CD14-positive monocyte (primary cell): ENCODE measurements at regions not wholly inside any gene's neighbourhood (a gene's known extent, or its start where the extent isn't known, plus 50 kb on each side); places are given as distances from the start of the nearest gene placed in this dataset.
A peak's percentile ranks its signal among the peaks of the same experiment; 100 is the strongest.

Experiments
- DNase-seq, 3 donors: peaks; one replicate each; pipeline ENCODE4 v3.0.0-alpha.2; 2011 to 2022
- H2AFZ ChIP-seq: 2 replicates; pipeline ENCODE4 v1.6.0; 2012; ENCODE audit warnings: mild to moderate bottlenecking, low read depth, low read length, inconsistent platforms; ENCODE audit not compliant: insufficient read depth, poor library complexity, severe bottlenecking
- H3K27ac ChIP-seq, 2 donors: 1 replicate in 1 of 2; 2 replicates in 1 of 2; pipeline ENCODE4 v1.5.1; 2012 to 2013; ENCODE audit warnings: low read length in 2 of 2, control low read depth in 1 of 2, inconsistent platforms in 1 of 2, low read depth in 1 of 2, mild to moderate bottlenecking in 1 of 2
- H3K27me3 ChIP-seq, 2 donors: one replicate each; pipeline versions ENCODE4 v1.6.0 to v1.6.1; 2011 to 2013; ENCODE audit warnings: low read length in 2 of 2; ENCODE audit not compliant: control insufficient read depth in 2 of 2, insufficient read depth in 2 of 2
- H3K36me3 ChIP-seq, 2 donors: replicated peaks in 1 of 2; 1 replicate in 1 of 2; 2 replicates in 1 of 2; pipeline versions ENCODE4 v1.5.1 to v1.6.1; 2012 to 2013; ENCODE audit warnings: low read length in 2 of 2, control low read depth in 1 of 2, inconsistent platforms in 1 of 2, mild to moderate bottlenecking in 1 of 2; ENCODE audit not compliant: insufficient read depth in 2 of 2, control insufficient read depth in 1 of 2
- H3K4me1 ChIP-seq, 2 donors: 1 replicate in 1 of 2; 2 replicates in 1 of 2; pipeline versions ENCODE4 v1.5.1 to v1.6.1; 2012 to 2013; ENCODE audit warnings: low read length in 2 of 2, control low read depth in 1 of 2, inconsistent platforms in 1 of 2, mild to moderate bottlenecking in 1 of 2, moderate library complexity in 1 of 2; ENCODE audit not compliant: insufficient read depth in 2 of 2, control insufficient read depth in 1 of 2
- H3K4me2 ChIP-seq: replicated peaks from 2 replicates; pipeline ENCODE3; 2012; ENCODE audit warnings: low read length, moderate library complexity, mild to moderate bottlenecking; ENCODE audit not compliant: poor library complexity, severe bottlenecking; ENCODE audit errors: extremely low read depth
- H3K4me3 ChIP-seq, 3 experiments: fragments of 200-600 bp in 1 of 3; sonication (generic) in 1 of 3; replicated peaks in 1 of 3; 1 replicate in 2 of 3; 2 replicates in 1 of 3; pipeline ENCODE4 v1.5.1; 2011 to 2013; ENCODE audit warnings: low read length in 3 of 3, mild to moderate bottlenecking in 3 of 3, control low read depth in 2 of 3, low read depth in 2 of 3, inconsistent platforms in 1 of 3, moderate library complexity in 1 of 3
- H3K79me2 ChIP-seq: 2 replicates; pipeline ENCODE4 v1.6.0; 2012; ENCODE audit warnings: mild to moderate bottlenecking, control low read depth, inconsistent platforms, low read length, moderate library complexity; ENCODE audit not compliant: insufficient read depth
- H3K9ac ChIP-seq: 2 replicates; pipeline ENCODE4 v1.6.0; 2017; ENCODE audit warnings: low read length, mild to moderate bottlenecking; ENCODE audit not compliant: insufficient read depth, poor library complexity, severe bottlenecking
- H3K9me3 ChIP-seq, 2 donors: replicated peaks in 1 of 2; 1 replicate in 1 of 2; 2 replicates in 1 of 2; pipeline versions ENCODE4 v1.5.1 to v1.6.1; 2012 to 2013; ENCODE audit warnings: low read length in 2 of 2, control low read depth in 1 of 2; ENCODE audit not compliant: control insufficient read depth in 1 of 2, insufficient read depth in 1 of 2
- H4K20me1 ChIP-seq: 2 replicates; pipeline ENCODE4 v1.6.0; 2012; ENCODE audit warnings: mild to moderate bottlenecking, low read length, control low read depth, moderate library complexity; ENCODE audit not compliant: insufficient read depth
- H3K27ac Mint-ChIP-seq, 7 donors: one replicate each; pipeline ENCODE4 v1.8.0; 2020; ENCODE audit warnings: mild to moderate bottlenecking in 7 of 7, mixed read lengths in 7 of 7, moderate library complexity in 6 of 7, inconsistent platforms in 2 of 7
- H3K27me3 Mint-ChIP-seq, 3 donors: one replicate each; pipeline ENCODE4 v1.8.0; 2021 to 2022; ENCODE audit warnings: low read depth in 3 of 3, mild to moderate bottlenecking in 3 of 3, mixed read lengths in 3 of 3, moderate library complexity in 3 of 3, inconsistent platforms in 1 of 3
- H3K36me3 Mint-ChIP-seq, 2 donors: one replicate each; pipeline ENCODE4 v1.8.0; 2020; ENCODE audit warnings: mixed read lengths in 2 of 2, inconsistent platforms in 1 of 2, mild to moderate bottlenecking in 1 of 2
- H3K4me1 Mint-ChIP-seq: one replicate; pipeline ENCODE4 v1.8.0; 2020; ENCODE audit warnings: mild to moderate bottlenecking, mixed read lengths
- H3K4me3 Mint-ChIP-seq, 2 donors: one replicate each; pipeline ENCODE4 v1.8.0; 2020; ENCODE audit warnings: mild to moderate bottlenecking in 2 of 2, mixed read lengths in 2 of 2, moderate library complexity in 1 of 2
- H3K9me3 Mint-ChIP-seq, 7 donors: one replicate each; pipeline ENCODE4 v1.8.0; 2020 to 2022; ENCODE audit warnings: mixed read lengths in 7 of 7, mild to moderate bottlenecking in 6 of 7, moderate library complexity in 6 of 7, inconsistent platforms in 2 of 7
- WGBS: methylation state at CpG from one replicate; pipeline ENCODE4 v1.1.5; 2013; ENCODE audit warnings: missing lambda C conversion rate; ENCODE audit not compliant: insufficient coverage; 5-methylcytosine and 5-hydroxymethylcytosine counted together
- intact Hi-C, 2 donors: fragments of 100-400 bp; cut with micrococcal nuclease; formaldehyde crosslinking; loops; one replicate each; pipeline versions ENCODE4 v1.15.0 to v1.15.1; 2023
- TF ChIP-seq, protein P1 (sequence below): fragments of 200-600 bp; IDR thresholded peaks from one replicate; pipeline ENCODE4 v1.8.0; 2022; ENCODE audit warnings: antibody characterized with exemption, mild to moderate bottlenecking

DNA sequence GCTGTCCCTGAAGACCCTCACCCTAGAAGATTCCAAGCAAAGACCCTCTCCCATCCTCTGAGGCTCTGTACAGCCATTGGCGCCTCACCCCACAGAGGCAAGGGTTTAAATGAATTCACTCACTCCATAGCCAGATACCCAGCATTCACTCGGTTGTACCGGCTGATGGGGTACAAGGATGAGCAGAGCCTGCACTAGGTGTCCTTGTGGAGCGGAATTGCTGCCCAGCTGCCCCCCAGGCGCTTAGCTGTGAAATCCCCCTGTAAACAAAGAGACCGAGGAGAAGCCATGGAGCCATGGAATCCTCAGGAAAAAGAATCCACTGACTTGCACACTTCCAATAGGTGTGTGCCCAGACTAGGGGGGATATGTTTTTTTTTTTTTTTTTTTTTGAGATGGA lies 117.3 kb downstream of the SHANK2 start:
- no peaks in the 10 kb centered on the region for H3K9me3 ChIP-seq
- no peaks in the 10 kb centered on the region for H3K36me3 ChIP-seq
- no peaks in the 10 kb centered on the region for H4K20me1 ChIP-seq
- no peak overlapping the region for H3K27ac ChIP-seq
- no peak overlapping the region for H3K4me3 ChIP-seq
- no peaks in the 10 kb centered on the region for H3K79me2 ChIP-seq
- peak overlapping the region in 1 of 7 donors; percentile 27 for H3K27ac Mint-ChIP-seq
- peaks cover 0 to 2% (median 0%) of the 10 kb centered on the region in 3 donors for H3K27me3 Mint-ChIP-seq
- no peaks in the 10 kb centered on the region for H3K4me1 ChIP-seq
- no peaks in the 10 kb centered on the region for H3K27me3 ChIP-seq
- no peak overlapping the region for H3K9ac ChIP-seq
- 95% methylated on average over 3 of the region's 6 CpGs for WGBS
- TF ChIP-seq, protein P1, sequence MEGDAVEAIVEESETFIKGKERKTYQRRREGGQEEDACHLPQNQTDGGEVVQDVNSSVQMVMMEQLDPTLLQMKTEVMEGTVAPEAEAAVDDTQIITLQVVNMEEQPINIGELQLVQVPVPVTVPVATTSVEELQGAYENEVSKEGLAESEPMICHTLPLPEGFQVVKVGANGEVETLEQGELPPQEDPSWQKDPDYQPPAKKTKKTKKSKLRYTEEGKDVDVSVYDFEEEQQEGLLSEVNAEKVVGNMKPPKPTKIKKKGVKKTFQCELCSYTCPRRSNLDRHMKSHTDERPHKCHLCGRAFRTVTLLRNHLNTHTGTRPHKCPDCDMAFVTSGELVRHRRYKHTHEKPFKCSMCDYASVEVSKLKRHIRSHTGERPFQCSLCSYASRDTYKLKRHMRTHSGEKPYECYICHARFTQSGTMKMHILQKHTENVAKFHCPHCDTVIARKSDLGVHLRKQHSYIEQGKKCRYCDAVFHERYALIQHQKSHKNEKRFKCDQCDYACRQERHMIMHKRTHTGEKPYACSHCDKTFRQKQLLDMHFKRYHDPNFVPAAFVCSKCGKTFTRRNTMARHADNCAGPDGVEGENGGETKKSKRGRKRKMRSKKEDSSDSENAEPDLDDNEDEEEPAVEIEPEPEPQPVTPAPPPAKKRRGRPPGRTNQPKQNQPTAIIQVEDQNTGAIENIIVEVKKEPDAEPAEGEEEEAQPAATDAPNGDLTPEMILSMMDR, result no peak
- H3K4me3 Mint-ChIP-seq, result no peak overlapping the region
- intact Hi-C loops, result no loop called here
- H3K36me3 Mint-ChIP-seq, result no peaks in the 10 kb centered on the region
- H3K4me1 Mint-ChIP-seq, result no peaks in the 10 kb centered on the region
- peaks cover 0 to 6% (median 0%) of the 10 kb centered on the region in 7 donors for H3K9me3 Mint-ChIP-seq
- H3K4me2 ChIP-seq, result no peak overlapping the region
- H2AFZ ChIP-seq, result no peak overlapping the region
- no peak for DNase-seq

- no peaks in the 10 kb centered on the region for H3K4me1 ChIP-seq
- H3K4me2 ChIP-seq, result no peak overlapping the region
- TF ChIP-seq, protein P1, result no peak
- H3K9me3 ChIP-seq, result no peaks in the 10 kb centered on the region
- 81% methylated on average over 5 of the region's 9 CpGs for WGBS
- DNase-seq, result no peak
- H3K36me3 Mint-ChIP-seq, result no peaks in the 10 kb centered on the region
- H3K4me1 Mint-ChIP-seq, result no peaks in the 10 kb centered on the region
- H2AFZ ChIP-seq, result no peak overlapping the region
- no peak overlapping the region for H3K9ac ChIP-seq
- no peaks in the 10 kb centered on the region for H4K20me1 ChIP-seq
- peaks cover 0 to 6% (median 0%) of the 10 kb centered on the region in 7 donors for H3K9me3 Mint-ChIP-seq
- H3K27ac ChIP-seq, result no peak overlapping the region
- intact Hi-C loops, result no loop called here
- H3K4me3 ChIP-seq, result no peak overlapping the region
- H3K79me2 ChIP-seq, result no peaks in the 10 kb centered on the region
- H3K27me3 ChIP-seq, result no peaks in the 10 kb centered on the region
- peaks cover 0 to 2% (median 0%) of the 10 kb centered on the region in 3 donors for H3K27me3 Mint-ChIP-seq
- no peak overlapping the region for H3K4me3 Mint-ChIP-seq
- H3K27ac Mint-ChIP-seq, result peak overlapping the region in 1 of 7 donors; percentile 32
- H3K36me3 ChIP-seq, result no peaks in the 10 kb centered on the region
These were observed 118.4 kb downstream of the SHANK2 start for GRCh38 chr11:71133946-71134345.
